Prostate gland (tissue), 2 donors: ENCODE measurements at regions not wholly inside any gene's neighbourhood (a gene's known extent, or its start where the extent isn't known, plus 50 kb on each side); places are given as distances from the start of the nearest gene placed in this dataset.

Experiments used
- DNase-seq: peaks from one replicate; pipeline ENCODE4 v3.0.0-alpha.2; 2019; ENCODE audit warnings: low spot score
- H3K27ac ChIP-seq, 2 donors: fragments of 200-600 bp; sonication (generic); 2 replicates each; pipeline ENCODE4 v1.5.1; 2017 to 2019
- H3K27me3 ChIP-seq: fragments of 200-600 bp; sonication (generic); replicated peaks from 2 replicates; pipeline ENCODE4 v1.5.1; 2019; ENCODE audit not compliant: insufficient read depth
- H3K36me3 ChIP-seq, 2 donors: fragments of 200-600 bp; sonication (generic); 1 replicate in 1 of 2; 2 replicates in 1 of 2; pipeline versions ENCODE4 v1.5.1 to v1.8.1; 2017 to 2019
- H3K4me1 ChIP-seq: fragments of 200-600 bp; sonication (generic); replicated peaks from 2 replicates; pipeline ENCODE4 v1.5.1; 2019
- H3K4me3 ChIP-seq, 2 donors: fragments of 200-600 bp; sonication (generic); 2 replicates each; pipeline ENCODE4 v1.5.1; 2017 to 2019
- H3K9me3 ChIP-seq: fragments of 200-600 bp; sonication (generic); 2 replicates; pipeline ENCODE4 v1.5.1; 2017
- CTCF ChIP-seq, 4 experiments: fragments of 200-600 bp in 2 of 4; fragments of 450-650 bp in 2 of 4; sonication (generic) in 2 of 4; IDR thresholded peaks; 1 replicate in 3 of 4; 2 replicates in 1 of 4; pipeline ENCODE4 v1.5.1; 2016 to 2019; ENCODE audit warnings: antibody characterized with exemption in 4 of 4, mild to moderate bottlenecking in 2 of 4, moderate library complexity in 2 of 4
- POLR2A ChIP-seq: fragments of 450-650 bp; IDR thresholded peaks from one replicate; pipeline ENCODE4 v1.6.1; 2016; ENCODE audit warnings: antibody characterized with exemption, mild to moderate bottlenecking
- POLR2AphosphoS5 ChIP-seq: sonication (generic); formaldehyde crosslinking; IDR thresholded peaks from one replicate; pipeline ENCODE4 v1.6.1; 2017; ENCODE audit warnings: antibody characterized with exemption
- WGBS: methylation state at CpG from one replicate; pipeline ENCODE4 v1.1.5; 2018; 5-methylcytosine and 5-hydroxymethylcytosine counted together
- intact Hi-C: fragments of 100-400 bp; cut with DNase I; formaldehyde crosslinking; loops from one replicate; pipeline ENCODE4 v1.14.2; 2022

GRCh38 chr6:90868256-90868655, 281.4 kb upstream of the MAP3K7 start:
- H3K36me3 ChIP-seq = no peaks in the 10 kb centered on the region
- intact Hi-C loops = no loop called here
- H3K27me3 ChIP-seq = no peaks in the 10 kb centered on the region
- no peak overlapping the region for H3K4me3 ChIP-seq
- 90% methylated on average over 1 of the region's 1 CpG for WGBS
- H3K9me3 ChIP-seq = no peaks in the 10 kb centered on the region
- no peaks in the 10 kb centered on the region for H3K4me1 ChIP-seq
- H3K27ac ChIP-seq = no peak overlapping the region
- no peak for DNase-seq
- no peak for TF ChIP-seq POLR2AphosphoS5
- TF ChIP-seq CTCF (IDR thresholded peaks at IDR 0.05) = no peak
- no peak for TF ChIP-seq POLR2A

GRCh38 chr6:90865513-90865912, 278.6 kb upstream of the MAP3K7 start:
- Histone ChIP-seq H3K36me3 (no peaks in the 10 kb centered on the region), H3K4me1 (no peaks in the 10 kb centered on the region), H3K4me3 (no peak overlapping the region), H3K27me3 (no peaks in the 10 kb centered on the region), H3K9me3 (no peaks in the 10 kb centered on the region), H3K27ac (no peak overlapping the region)
- TF ChIP-seq POLR2A (no peak), CTCF (IDR thresholded peaks at IDR 0.05) (no peak), POLR2AphosphoS5 (no peak)
- intact Hi-C loops = no loop called here
- no peak for DNase-seq
- 99% methylated on average over 3 of the region's 3 CpGs for WGBS

DNA sequence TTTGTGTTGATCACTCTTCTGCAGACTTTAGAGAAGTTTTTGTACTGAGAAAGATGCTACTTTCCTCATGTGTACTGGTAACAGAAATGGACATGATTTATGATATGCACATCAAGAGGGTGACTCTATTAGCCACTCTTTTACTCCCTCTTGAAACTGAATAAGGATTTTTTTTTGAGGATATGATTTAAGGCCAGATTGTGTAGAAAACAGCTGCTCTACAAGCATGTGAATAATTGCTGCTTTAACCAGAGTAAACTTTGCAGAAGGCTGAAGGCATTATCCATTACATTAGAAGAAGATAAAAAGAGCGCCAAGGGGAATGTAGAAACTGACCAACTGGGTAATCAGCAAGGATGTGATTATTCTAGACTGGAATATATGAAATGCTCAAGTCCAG, 276.2 kb upstream of the MAP3K7 start:
- 97% methylated on average over 1 of the region's 1 CpG for WGBS
- H3K4me3 ChIP-seq = no peak overlapping the region
- no peaks in the 10 kb centered on the region for H3K9me3 ChIP-seq
- no peak for DNase-seq
- no peaks in the 10 kb centered on the region for H3K4me1 ChIP-seq
- H3K27ac ChIP-seq = no peak overlapping the region
- no peaks in the 10 kb centered on the region for H3K27me3 ChIP-seq
- intact Hi-C loops = no loop called here
- no peaks in the 10 kb centered on the region for H3K36me3 ChIP-seq
- TF ChIP-seq POLR2A (no peak), CTCF (IDR thresholded peaks at IDR 0.05) (no peak), POLR2AphosphoS5 (no peak)

GRCh38 chr6:90860822-90861601, 274.1 kb upstream of the MAP3K7 start:
- DNase-seq = no peak
- no peaks in the 10 kb centered on the region for H3K9me3 ChIP-seq
- H3K27me3 ChIP-seq = no peaks in the 10 kb centered on the region
- TF ChIP-seq POLR2AphosphoS5 (no peak), CTCF (IDR thresholded peaks at IDR 0.05) (no peak), POLR2A (no peak)
- WGBS = 98% methylated on average over 5 of the region's 5 CpGs
- no peak overlapping the region for H3K4me3 ChIP-seq
- intact Hi-C loops = no loop called here
- no peaks in the 10 kb centered on the region for H3K36me3 ChIP-seq
- no peak overlapping the region for H3K27ac ChIP-seq
- H3K4me1 ChIP-seq = no peaks in the 10 kb centered on the region

DNA sequence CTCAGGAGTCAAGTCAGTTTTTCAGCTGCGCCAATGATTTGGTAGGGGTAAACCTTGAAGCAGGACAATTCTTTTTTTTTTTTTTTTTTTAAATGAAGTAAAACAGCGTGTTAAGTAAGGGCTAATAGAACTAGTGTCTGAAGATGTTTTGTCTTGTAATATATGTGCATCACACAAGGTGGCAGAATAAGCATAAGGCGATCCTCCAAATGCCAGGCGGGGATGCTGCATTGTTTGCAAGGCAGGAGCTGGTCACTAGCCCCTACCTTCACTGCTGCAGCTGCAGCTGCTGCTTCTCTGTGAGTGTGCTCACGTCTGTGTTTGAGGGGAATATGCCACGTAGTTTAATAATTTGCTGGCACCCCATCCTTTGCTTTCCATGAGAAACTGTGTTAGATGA, 272.7 kb upstream of the MAP3K7 start:
- peak in 1 of 4 experiments; percentile 6 for TF ChIP-seq CTCF (IDR thresholded peaks at IDR 0.05)
- TF ChIP-seq POLR2AphosphoS5 = no peak
- no peak for TF ChIP-seq POLR2A
- Histone ChIP-seq H3K4me3 (no peak overlapping the region), H3K9me3 (no peaks in the 10 kb centered on the region), H3K27ac (no peak overlapping the region), H3K27me3 (no peaks in the 10 kb centered on the region), H3K36me3 (no peaks in the 10 kb centered on the region), H3K4me1 (no peaks in the 10 kb centered on the region)
- DNase-seq = no peak
- intact Hi-C loops = no loop called here
- 41% methylated on average over 6 of the region's 6 CpGs for WGBS
